GM12878 (cell line): ENCODE measurements at regions not wholly inside any gene's neighbourhood (a gene's known extent, or its start where the extent isn't known, plus 50 kb on each side); places are given as distances from the start of the nearest gene placed in this dataset.

Experiments used
- ATAC-seq: fragments of 200-7000 bp; cut with Tn5 transposase; 3 replicates; pipeline ENCODE4 v1.9.1; 2020; ENCODE audit warnings: mild to moderate bottlenecking, moderate library complexity
- BruUV-seq: library from RNA; stranded (reverse); fragments of 400-500 nt; replicated peaks from 2 replicates; lab custom pipeline; 2021; lab: Mats Ljungman, UMichigan
- CTCF ChIA-PET: fragments of 300-600 bp; sonication (Branson Sonifier 250); formaldehyde crosslinking; extraction: SDS; loops from one replicate; lab custom pipeline; 2021; ENCODE audit warnings: inconsistent platforms; lab: Yijun Ruan, JAX
- POLR2A ChIA-PET: fragments of 350-600 bp; formaldehyde crosslinking; extraction: SDS; loops from one replicate; lab custom pipeline; 2021; ENCODE audit warnings: inconsistent platforms; lab: Charles Lee
- RAD21 ChIA-PET: fragments of 300-600 bp; sonication (Branson Sonifier 250); formaldehyde crosslinking; loops from one replicate; lab custom pipeline; 2023; ENCODE audit warnings: antibody characterized with exemption; ENCODE audit not compliant: unreplicated experiment; lab: Charles Lee
- SMC1A ChIA-PET: fragments of 300-600 bp; sonication (Branson Sonifier 250); formaldehyde crosslinking; loops from one replicate; lab custom pipeline; 2023; ENCODE audit not compliant: unreplicated experiment, uncharacterized antibody; lab: Charles Lee
- DNase-seq: peaks from one replicate; pipeline ENCODE4 v3.0.0-alpha.2; 2011; ENCODE audit warnings: low read depth, low spot score
- FAIRE-seq: peaks from 3 replicates; lab custom pipeline; 2011; peaks lifted over from hg19 to GRCh38; lab: Jason Lieb, UNC
- H2AFZ ChIP-seq: 2 replicates; pipeline ENCODE4 v1.6.0; 2011; ENCODE audit warnings: low read depth, low read length, control low read depth; ENCODE audit not compliant: control insufficient read depth
- H3K27ac ChIP-seq: 2 replicates; pipeline ENCODE4 v1.5.1; 2011; ENCODE audit warnings: control low read depth; ENCODE audit not compliant: control insufficient read depth, insufficient read depth
- H3K27me3 ChIP-seq, 2 experiments: replicated peaks in 1 of 2; 2 replicates each; pipeline versions ENCODE4 v1.6.0 to v1.6.1; 2011; ENCODE audit warnings: low read length in 1 of 2; ENCODE audit not compliant: control insufficient read depth in 2 of 2, insufficient read depth in 2 of 2
- H3K36me3 ChIP-seq, 2 experiments: 2 replicates each; pipeline ENCODE4 v1.5.1; 2011; ENCODE audit warnings: low read length in 1 of 2; ENCODE audit not compliant: control insufficient read depth in 2 of 2, insufficient read depth in 2 of 2
- H3K4me1 ChIP-seq: 2 replicates; pipeline ENCODE4 v1.6.1; 2011; ENCODE audit warnings: mild to moderate bottlenecking, low read length, moderate library complexity, mixed read lengths; ENCODE audit not compliant: control insufficient read depth, insufficient read depth
- H3K4me2 ChIP-seq: 2 replicates; pipeline ENCODE4 v1.6.0; 2011; ENCODE audit warnings: control low read depth; ENCODE audit not compliant: control insufficient read depth, insufficient read depth
- H3K4me3 ChIP-seq: fragments of 200-600 bp; sonication (generic); 2 replicates; pipeline ENCODE4 v1.5.1; 2016
- H3K79me2 ChIP-seq: 2 replicates; pipeline ENCODE4 v1.6.0; 2011; ENCODE audit warnings: low read length; ENCODE audit not compliant: control insufficient read depth, insufficient read depth
- H3K9ac ChIP-seq: 2 replicates; pipeline ENCODE4 v1.8.0; 2011; ENCODE audit warnings: low read length, control low read depth, mixed read lengths; ENCODE audit not compliant: control insufficient read depth, insufficient read depth
- H3K9me3 ChIP-seq: replicated peaks from 3 replicates; pipeline ENCODE4 v1.5.1; 2011; ENCODE audit warnings: mild to moderate bottlenecking, low read length; ENCODE audit not compliant: control insufficient read depth, insufficient read depth
- H4K20me1 ChIP-seq: 2 replicates; pipeline ENCODE4 v1.6.0; 2011; ENCODE audit not compliant: control insufficient read depth, insufficient read depth
- FOXK2 ChIP-seq: fragments of 450-650 bp; IDR thresholded peaks from 2 replicates; pipeline ENCODE4 v1.6.1; 2017; ENCODE audit warnings: mild to moderate bottlenecking, moderate library complexity
- MEF2A ChIP-seq: IDR thresholded peaks from 2 replicates; pipeline ENCODE4 v1.6.1; 2011; ENCODE audit warnings: low read depth, mild to moderate bottlenecking, low read length, moderate library complexity; ENCODE audit not compliant: insufficient read depth
- RUNX3 ChIP-seq: IDR thresholded peaks from 2 replicates; pipeline ENCODE4 v1.6.1; 2012; ENCODE audit warnings: low read length, inconsistent platforms
- SIX5 ChIP-seq: IDR thresholded peaks from 2 replicates; pipeline ENCODE4 v1.6.1; 2011; ENCODE audit warnings: mild to moderate bottlenecking, low read depth, low read length, moderate library complexity; ENCODE audit not compliant: severe bottlenecking
- TARDBP ChIP-seq: IDR thresholded peaks from 2 replicates; pipeline ENCODE4 v1.6.1; 2016; ENCODE audit warnings: borderline replicate concordance
- ZNF622 ChIP-seq: fragments of 450-650 bp; IDR thresholded peaks from 2 replicates; pipeline ENCODE4 v1.6.1; 2017; ENCODE audit warnings: mild to moderate bottlenecking, inconsistent platforms
- WGBS: methylation state at CpG from one replicate; pipeline ENCODE4 v1.1.6; 2016; ENCODE audit warnings: low lambda C conversion rate; ENCODE audit not compliant: insufficient replicate concordance, insufficient coverage; ENCODE audit errors: missing lambda C conversion rate; 5-methylcytosine and 5-hydroxymethylcytosine counted together
- in situ Hi-C: fragments of 300-500 bp; cut with MboI; formaldehyde crosslinking; loops from 9 replicates; pipeline ENCODE4 v1.14.3; 2018; ENCODE audit warnings: mixed read lengths
- intact Hi-C: fragments of 100-400 bp; cut with micrococcal nuclease; formaldehyde crosslinking; loops from one replicate; pipeline ENCODE4 v1.14.2; 2022; ENCODE audit not compliant: unreplicated experiment
- TF ChIP-seq, protein P1 (sequence below): fragments of 450-650 bp; formaldehyde crosslinking; IDR thresholded peaks from 2 replicates; pipeline ENCODE4 v1.4.0; 2022; ENCODE audit warnings: mild to moderate bottlenecking, moderate library complexity
- TF ChIP-seq, protein P2 (sequence below): IDR thresholded peaks from 2 replicates; pipeline ENCODE4 v1.6.1; 2011; ENCODE audit warnings: low read depth, low read length, improper control_type of control experiment, borderline replicate concordance

DNA sequence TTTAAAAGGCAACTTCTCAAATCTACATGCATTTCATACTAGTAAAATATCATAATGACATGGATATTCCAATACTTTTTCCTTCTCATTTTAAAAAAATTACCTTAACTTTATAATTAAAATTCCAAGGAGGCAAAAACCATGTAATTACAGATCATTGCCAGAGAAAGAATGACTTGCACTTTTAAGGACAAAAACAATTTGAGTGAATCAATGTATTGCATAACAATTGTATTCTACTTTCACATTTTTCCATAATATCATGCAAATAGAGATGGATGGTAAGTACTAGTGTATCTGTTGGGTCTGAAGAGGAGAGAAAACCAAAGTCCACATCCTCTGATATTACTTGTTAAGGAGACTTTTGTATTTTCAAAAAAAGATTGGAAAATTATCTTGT is 89.5 kb upstream of the NCK2 start:
- no peak for ATAC-seq
- FAIRE-seq, result no peak
- Histone ChIP-seq H3K4me1 (no peaks in the 10 kb centered on the region), H3K36me3 (no peaks in the 10 kb centered on the region), H3K4me3 (no peak overlapping the region), H3K4me2 (no peak overlapping the region), H3K9me3 (no peaks in the 10 kb centered on the region), H2AFZ (no peak overlapping the region), H3K79me2 (no peaks in the 10 kb centered on the region), H3K27me3 (no peaks in the 10 kb centered on the region), H3K9ac (no peak overlapping the region), H4K20me1 (no peaks in the 10 kb centered on the region), H3K27ac (no peak overlapping the region)
- ChIA-PET RAD21 (no interaction called here), CTCF (no interaction called here), POLR2A (no interaction called here), SMC1A (no interaction called here)
- in situ Hi-C loops (no loop called here), intact Hi-C loops (no loop called here)
- DNase-seq, result no peak
- BruUV-seq, result no TSS peak
- TF ChIP-seq SIX5, result no peak

DNA sequence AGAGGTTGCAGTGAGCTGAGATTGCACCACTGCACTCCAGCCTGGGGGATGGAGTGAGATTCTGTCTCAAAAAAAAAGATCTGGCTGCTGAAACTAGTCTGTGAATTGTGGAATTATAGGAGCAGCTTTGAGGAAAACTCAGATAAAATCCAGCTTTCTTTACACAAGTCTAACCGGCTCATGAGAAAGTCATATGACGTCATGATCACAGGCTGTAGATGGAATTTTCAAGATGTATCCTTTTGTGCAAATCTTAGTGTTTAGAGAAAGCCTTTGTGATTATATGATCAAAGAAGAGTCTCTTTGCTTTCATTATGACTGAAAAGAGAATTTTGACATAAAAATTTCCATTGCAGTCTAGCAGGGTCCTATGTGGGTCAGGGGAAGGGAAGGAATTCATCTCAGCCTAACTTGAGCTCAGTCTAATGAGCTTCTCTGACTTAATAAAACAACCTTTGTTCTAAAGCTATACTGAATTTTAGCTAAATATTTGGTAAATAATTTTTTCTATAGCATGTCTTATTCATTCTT is 90.2 kb upstream of the NCK2 start:
- 70% methylated on average over 2 of the region's 2 CpGs for WGBS
- H3K4me1 ChIP-seq, result no peaks in the 10 kb centered on the region
- ATAC-seq (no peak), DNase-seq (no peak), FAIRE-seq (no peak)
- no peak overlapping the region for H3K27ac ChIP-seq
- H3K36me3 ChIP-seq, result no peaks in the 10 kb centered on the region
- no peak overlapping the region for H3K4me3 ChIP-seq
- SMC1A ChIA-PET, result interaction anchor here (0.6 kb wide), 1 partner anchor 122 kb away, joined by 3 read pairs; no protein-coding TSS in a partner anchor
- intact Hi-C loops, result no loop called here
- CTCF ChIA-PET, result no interaction called here
- in situ Hi-C loops, result no loop called here
- no peaks in the 10 kb centered on the region for H3K79me2 ChIP-seq
- TF ChIP-seq RUNX3, result no peak
- TF ChIP-seq, protein P1, sequence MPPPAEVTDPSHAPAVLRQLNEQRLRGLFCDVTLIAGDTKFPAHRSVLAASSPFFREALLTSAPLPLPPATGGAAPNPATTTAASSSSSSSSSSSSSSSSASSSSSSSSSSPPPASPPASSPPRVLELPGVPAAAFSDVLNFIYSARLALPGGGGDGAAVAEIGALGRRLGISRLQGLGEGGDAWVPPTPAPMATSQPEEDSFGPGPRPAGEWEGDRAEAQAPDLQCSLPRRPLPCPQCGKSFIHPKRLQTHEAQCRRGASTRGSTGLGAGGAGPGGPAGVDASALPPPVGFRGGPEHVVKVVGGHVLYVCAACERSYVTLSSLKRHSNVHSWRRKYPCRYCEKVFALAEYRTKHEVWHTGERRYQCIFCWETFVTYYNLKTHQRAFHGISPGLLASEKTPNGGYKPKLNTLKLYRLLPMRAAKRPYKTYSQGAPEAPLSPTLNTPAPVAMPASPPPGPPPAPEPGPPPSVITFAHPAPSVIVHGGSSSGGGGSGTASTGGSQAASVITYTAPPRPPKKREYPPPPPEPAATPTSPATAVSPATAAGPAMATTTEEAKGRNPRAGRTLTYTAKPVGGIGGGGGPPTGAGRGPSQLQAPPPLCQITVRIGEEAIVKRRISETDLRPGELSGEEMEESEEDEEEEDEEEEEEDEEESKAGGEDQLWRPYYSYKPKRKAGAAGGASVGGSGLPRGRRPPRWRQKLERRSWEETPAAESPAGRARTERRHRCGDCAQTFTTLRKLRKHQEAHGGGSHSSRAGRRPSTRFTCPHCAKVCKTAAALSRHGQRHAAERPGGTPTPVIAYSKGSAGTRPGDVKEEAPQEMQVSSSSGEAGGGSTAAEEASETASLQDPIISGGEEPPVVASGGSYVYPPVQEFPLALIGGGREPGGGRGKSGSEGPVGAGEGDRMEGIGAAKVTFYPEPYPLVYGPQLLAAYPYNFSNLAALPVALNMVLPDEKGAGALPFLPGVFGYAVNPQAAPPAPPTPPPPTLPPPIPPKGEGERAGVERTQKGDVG (CRISPR knock-in tag), result no peak
- no peak for TF ChIP-seq MEF2A
- no peak for TF ChIP-seq ZNF622
- TF ChIP-seq FOXK2, result no peak
- TF ChIP-seq, protein P2, sequence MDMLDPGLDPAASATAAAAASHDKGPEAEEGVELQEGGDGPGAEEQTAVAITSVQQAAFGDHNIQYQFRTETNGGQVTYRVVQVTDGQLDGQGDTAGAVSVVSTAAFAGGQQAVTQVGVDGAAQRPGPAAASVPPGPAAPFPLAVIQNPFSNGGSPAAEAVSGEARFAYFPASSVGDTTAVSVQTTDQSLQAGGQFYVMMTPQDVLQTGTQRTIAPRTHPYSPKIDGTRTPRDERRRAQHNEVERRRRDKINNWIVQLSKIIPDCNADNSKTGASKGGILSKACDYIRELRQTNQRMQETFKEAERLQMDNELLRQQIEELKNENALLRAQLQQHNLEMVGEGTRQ, result no peak
- no peak for TF ChIP-seq TARDBP
- no peaks in the 10 kb centered on the region for H3K9me3 ChIP-seq
- POLR2A ChIA-PET, result no interaction called here
- H2AFZ ChIP-seq, result no peak overlapping the region
- no peaks in the 10 kb centered on the region for H3K27me3 ChIP-seq
- no peak overlapping the region for H3K9ac ChIP-seq
- no peak overlapping the region for H3K4me2 ChIP-seq
- no TSS peak for BruUV-seq
- H4K20me1 ChIP-seq, result no peaks in the 10 kb centered on the region
- RAD21 ChIA-PET, result no interaction called here
